HUDEP-2 (cell line): ENCODE measurements at regions not wholly inside any gene's neighbourhood (a gene's known extent, or its start where the extent isn't known, plus 50 kb on each side); places are given as distances from the start of the nearest gene placed in this dataset.

Source experiments
- DNase-seq, 76 experiments: peaks; one replicate each; lab custom pipeline; 2025; ENCODE audit not compliant: unreplicated experiment in 76 of 76; lab: John Stamatoyannopoulos, UW

DNA sequence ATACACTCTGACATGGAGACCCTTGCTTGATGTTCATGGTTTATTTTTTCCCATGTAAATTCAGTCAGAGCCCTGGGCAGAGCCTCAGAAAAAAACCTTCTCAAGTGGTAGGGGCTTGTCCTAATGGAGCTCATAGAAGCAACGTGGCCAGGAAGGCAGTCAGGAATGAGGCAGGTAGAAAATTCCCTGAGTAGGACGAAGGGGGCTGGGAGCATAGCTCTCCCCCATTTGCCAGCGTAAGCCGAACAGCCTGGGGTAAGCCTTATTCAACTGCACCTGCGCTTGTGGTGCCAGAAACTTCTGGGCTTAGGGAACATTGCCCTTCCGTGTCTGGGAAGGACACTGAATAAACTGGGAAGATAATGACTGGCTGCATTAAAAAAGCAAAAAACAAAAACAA lies 238.5 kb upstream of the ROPN1 start:
- no peak for DNase-seq

GRCh38 chr3:124230998-124231397 lies 239.1 kb upstream of the ROPN1 start:
- DNase-seq, result no peak

GRCh38 chr3:124234852-124235252 lies 242.9 kb upstream of the ROPN1 start:
- no peak for DNase-seq

DNA sequence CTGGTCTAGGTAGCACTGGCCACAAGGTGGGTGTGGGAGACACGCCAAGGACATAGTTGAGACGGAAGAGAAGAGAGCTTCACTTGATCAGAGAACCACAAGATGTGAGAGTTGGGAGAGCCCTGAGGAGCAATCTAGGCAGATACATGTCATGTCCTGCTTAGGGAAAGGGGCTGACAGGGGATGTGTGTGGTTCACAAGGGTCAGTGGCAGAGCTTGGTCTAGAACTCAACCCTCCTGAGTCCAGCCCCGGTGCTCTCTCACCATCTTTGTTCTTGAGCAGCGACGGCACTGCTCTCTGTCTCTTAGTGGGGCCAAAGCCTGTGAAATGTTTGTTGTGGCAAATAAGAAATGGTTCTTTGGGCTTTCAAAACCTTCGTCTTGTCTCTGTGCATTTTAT lies 243.5 kb upstream of the ROPN1 start:
- no peak for DNase-seq

GRCh38 chr3:124243177-124243859 lies 251.4 kb upstream of the ROPN1 start:
- DNase-seq, result no peak

DNA sequence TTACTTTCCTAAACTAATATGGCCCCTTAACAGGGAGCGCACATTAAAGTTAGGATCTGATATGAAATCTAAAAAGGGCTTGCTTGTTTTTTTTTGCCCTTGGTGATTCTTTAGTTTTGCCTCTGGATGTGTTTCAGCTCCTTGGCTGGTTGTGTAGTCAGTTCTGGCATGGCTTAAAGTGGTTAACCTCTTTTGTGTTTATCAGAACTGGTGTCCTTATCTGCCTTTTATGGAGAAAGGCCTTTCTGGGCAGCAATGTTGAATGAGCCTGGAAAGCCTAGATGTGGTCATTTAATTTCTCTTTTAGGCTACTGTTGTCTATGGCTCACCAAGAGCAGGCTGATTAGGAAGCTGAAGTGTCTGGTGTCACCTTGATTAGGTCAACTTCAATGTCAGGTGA lies 254.5 kb upstream of the ROPN1 start:
- DNase-seq, result no peak

GRCh38 chr3:124246949-124247348 lies 255.0 kb upstream of the ROPN1 start:
- peak in 1 of 76 experiments; percentile 8 for DNase-seq

DNA sequence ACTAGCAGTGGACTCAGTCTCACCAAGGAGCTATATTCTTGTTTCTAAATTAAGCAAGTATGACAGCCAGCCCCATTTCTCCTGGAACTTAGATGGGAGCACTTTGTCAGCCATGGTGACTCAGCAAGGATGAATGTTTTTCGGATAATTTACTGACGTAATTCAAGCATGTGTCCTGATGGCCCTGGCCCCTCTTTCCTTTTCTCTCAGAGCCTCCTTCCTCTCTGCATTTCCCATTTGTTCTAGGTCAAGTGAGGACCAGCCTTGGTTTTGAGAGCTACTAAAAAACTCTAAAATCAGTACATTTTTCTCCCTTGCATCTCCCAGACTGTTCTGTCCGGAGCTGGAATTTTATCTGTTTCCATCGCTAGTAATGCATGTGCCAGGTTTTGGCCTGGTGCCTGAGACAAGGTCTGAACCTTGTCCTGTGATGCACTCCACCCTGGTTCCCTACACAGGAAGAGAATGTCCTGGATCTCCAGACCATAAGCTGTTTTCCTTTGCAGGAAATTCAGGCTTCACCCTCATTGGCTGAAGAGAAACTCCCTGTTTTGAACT lies 256.6 kb upstream of the ROPN1 start:
- DNase-seq, result no peak

DNA sequence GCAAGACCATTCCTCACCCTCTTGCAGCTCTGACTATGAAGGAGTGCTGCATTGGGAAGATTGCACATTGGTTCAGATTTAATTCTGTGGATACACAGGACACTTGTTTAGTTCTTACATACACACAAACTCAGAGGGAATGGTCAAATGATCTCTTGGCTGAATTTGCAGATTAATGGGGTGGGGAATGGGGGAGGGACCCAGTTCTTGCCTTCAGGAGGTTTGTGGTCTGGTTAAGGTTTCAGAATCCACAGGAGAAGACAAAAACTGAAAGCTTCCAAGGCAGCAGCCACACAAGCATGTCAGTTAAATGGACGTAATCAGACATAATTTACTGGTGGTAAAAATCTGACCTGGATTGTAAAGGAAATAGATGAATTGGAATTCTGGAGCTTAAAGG lies 257.1 kb upstream of the ROPN1 start:
- DNase-seq, result no peak

DNA sequence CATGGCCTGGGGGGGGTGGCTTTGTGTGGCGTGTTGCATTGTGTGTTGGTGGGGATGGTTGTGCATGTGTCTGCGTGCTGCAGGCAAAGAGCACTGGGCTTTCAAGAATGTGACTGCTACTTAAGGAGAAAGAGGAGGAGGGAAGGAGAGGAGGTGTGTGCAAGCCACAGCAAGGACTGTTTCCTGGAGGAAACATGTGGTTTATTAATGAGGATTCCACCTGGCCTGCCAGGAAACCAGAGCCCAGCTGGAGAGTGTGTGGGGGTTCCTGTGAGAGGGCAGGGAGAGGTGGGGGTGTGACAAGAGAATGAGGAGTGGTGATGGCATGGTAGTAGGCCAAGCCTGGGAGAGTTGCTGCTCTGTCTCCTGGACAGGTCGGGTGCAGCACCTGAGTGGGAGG lies 258.1 kb upstream of the ROPN1 start:
- no peak for DNase-seq

DNA sequence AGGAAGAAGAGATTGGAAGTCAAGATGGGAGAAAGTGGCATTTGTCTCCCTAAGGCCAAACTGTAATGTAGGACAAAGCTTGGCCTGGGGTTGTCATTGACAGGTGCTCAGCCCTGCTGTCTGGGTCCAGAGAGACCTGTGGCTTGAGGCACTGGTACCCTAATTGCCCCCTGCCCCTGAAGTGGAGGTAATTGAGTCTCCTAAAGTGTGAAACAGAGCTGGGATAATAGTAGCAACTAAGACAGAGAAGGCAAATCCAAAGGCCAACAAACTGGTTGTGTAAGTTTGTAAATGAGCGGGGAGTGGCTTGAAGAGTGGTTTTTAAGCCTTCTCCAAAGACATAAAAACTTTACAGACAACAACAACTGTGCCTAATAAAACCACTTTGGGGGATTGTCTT lies 264.2 kb upstream of the ROPN1 start:
- DNase-seq, result no peak

DNA sequence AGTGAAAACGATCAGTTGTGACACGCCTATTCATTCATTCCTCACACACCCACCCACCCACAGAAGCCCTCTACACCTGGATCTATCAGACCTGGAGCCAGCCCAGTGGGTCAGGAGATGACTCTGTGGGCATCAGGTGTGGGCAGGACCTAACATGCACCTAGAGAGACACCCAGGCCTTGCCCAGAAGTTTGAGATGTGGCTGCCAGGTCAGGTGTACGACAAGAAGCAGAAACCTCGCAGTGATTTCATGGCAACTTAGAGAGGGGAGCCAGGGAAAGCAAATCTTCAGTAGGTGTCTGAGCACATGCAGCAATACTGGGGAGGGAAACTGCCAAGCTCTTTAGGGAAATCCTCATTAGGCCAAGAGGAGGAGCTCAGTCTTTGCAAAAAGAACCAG lies 264.7 kb upstream of the ROPN1 start:
- DNase-seq, result no peak

GRCh38 chr3:124257336-124257864 lies 265.5 kb upstream of the ROPN1 start:
- no peak for DNase-seq

GRCh38 chr3:124258057-124258500 lies 266.2 kb upstream of the ROPN1 start:
- DNase-seq, result no peak

DNA sequence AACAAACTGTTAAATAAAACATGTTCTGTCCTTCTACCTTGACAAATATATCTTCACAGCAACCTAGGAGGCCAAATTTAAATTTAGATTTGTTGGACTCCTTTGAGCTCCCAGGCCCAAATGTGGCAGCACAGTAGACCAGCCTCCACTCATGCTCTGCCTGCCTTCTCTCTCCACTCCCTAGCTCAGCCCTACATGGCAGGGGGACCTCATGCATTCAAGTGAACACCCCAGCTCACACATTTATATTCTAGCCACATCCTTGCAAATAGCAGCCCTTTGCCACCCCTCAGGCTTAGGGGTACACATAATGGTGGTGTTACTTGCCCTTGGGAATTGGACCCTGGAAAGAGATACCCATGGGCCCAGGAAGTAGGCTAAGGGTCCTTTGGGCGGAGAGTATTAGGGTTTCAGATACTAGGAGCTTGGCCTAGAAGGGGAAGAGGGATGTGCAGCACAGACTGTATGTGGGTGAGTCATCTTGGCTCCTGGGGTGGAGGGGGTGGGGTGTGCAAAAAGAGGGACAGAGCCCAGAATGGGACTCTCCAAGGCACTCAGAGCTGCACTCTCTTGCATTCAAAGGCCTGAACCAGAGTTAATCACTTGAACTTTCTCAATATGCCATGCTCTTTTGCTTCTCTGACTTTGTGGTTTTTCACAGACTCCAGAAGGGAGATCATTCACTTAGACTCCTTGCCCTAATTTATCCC lies 268.4 kb upstream of the ROPN1 start:
- no peak for DNase-seq

- DNase-seq, result no peak
Observed at GRCh38 chr3:124261306-124261705, 269.4 kb upstream of the ROPN1 start.

DNA sequence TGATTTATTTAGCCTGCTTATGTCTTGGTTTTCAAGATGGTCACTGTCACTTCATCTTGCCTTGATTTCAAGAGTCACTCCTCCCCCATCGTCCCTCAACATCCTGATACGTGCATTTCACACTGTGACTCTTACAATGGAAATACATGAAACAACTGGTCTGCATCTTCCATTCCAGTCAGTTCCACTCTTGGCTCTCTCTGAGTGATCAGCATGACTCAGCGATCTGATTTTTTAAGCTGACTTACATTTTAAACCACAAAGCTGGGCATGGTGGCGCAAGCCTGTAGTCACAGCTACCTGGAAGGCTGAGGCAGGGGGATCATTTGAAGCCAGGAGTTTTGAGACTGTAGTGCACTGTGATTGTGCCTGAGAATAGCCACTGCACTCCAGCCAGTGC lies 271.2 kb upstream of the ROPN1 start:
- DNase-seq, result peak in 3 of 76 experiments; percentile 5 to 17 (median 5)

DNA sequence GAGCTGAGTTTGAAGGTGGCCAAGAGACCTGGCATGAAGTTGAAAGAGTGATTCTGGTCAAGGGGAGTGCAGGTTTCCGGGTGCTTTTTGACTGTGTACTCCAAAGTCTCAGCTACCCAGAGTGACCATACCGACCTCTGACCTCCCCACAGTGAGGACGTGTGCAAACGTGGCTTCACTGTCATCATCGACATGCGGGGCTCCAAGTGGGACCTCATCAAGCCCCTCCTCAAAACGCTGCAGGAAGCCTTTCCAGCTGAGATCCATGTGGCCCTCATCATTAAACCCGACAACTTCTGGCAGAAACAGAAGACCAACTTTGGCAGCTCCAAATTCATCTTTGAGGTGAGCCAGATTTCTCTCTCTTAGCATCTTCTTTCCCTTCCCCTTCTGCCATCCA lies 272.4 kb upstream of the ROPN1 start:
- no peak for DNase-seq

DNA sequence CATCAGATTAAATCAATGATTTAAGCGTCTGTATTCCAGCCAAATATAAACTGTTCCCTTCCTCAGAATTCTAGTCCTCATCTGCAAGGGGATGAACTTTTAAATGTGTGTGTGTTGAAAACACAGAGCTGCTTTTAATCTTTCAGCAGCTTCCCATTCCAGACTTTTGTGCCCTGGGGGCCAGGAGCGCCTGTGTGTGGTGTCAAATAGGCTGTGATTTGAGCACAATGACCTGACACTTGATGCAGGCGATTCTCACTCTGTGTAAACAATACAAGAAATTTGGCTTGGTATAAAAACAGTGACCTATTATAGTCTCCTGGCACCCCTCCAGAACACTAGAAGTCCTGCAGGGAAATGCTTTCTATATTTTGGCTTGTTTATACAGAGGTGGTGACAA lies 274.6 kb upstream of the ROPN1 start:
- DNase-seq, result no peak

- DNase-seq, result no peak
Observed at GRCh38 chr3:124267406-124267805, 275.5 kb upstream of the ROPN1 start.

GRCh38 chr3:124268355-124268754 lies 276.4 kb upstream of the ROPN1 start:
- DNase-seq, result no peak

DNA sequence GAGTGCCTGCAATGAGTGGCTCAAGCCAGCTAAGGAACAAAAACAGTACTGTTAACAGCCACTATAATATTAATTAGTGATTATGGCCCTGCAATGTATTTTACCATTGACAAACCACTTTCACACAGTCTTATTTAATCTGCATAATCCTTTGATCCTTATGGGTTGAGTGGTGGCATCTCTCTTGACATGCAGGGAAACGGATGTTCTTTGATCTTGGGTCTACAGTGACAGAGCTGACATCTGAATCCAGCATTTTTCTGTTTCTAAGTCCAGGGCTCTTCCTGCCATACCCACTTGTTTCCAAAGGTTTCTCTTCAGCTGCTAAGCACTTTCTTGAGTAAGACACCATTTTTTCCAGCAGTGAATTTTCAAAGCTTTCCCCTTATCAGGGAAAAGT lies 277.7 kb upstream of the ROPN1 start:
- DNase-seq, result no peak
